ENCODE measurements at regions not wholly inside any gene's neighbourhood (a gene's known extent, or its start where the extent isn't known, plus 50 kb on each side); places are given as distances from the start of the nearest gene placed in this dataset.

GRCh38 chr5:130805036-130805435 lies 360.0 kb downstream of the HINT1 start:
- TF ChIP-seq POLR2A (IDR thresholded peaks at IDR 0.05; ENCODE audit: low read depth, low read length) = no peak
- no peak for TF ChIP-seq POLR2AphosphoS5 (IDR thresholded peaks at IDR 0.05; ENCODE audit: low read depth, low read length)
- TF ChIP-seq TAF1 (IDR thresholded peaks at IDR 0.05; ENCODE audit: borderline replicate concordance, low read depth, low read length) = no peak
